A673 (cell line): ENCODE measurements at regions not wholly inside any gene's neighbourhood (a gene's known extent, or its start where the extent isn't known, plus 50 kb on each side); places are given as distances from the start of the nearest gene placed in this dataset.

ENCODE experiments used
- EZH2 ChIP-seq: fragments of 200-600 bp; sonication (generic); IDR thresholded peaks from 2 replicates; pipeline ENCODE4 v1.6.1; 2017; ENCODE audit warnings: borderline replicate concordance, low read depth, mild to moderate bottlenecking, mixed read lengths, antibody characterized with exemption, low read length; ENCODE audit not compliant: poor library complexity, severe bottlenecking
- TF ChIP-seq, protein P1 (sequence below): fragments of 300-800, 200-600 bp; sonication (generic); conservative IDR thresholded peaks from 2 replicates; pipeline ENCODE4 v1.5.1; 2017; ENCODE audit warnings: low read depth, mild to moderate bottlenecking, antibody characterized with exemption, low read length, moderate library complexity, mixed read lengths

DNA sequence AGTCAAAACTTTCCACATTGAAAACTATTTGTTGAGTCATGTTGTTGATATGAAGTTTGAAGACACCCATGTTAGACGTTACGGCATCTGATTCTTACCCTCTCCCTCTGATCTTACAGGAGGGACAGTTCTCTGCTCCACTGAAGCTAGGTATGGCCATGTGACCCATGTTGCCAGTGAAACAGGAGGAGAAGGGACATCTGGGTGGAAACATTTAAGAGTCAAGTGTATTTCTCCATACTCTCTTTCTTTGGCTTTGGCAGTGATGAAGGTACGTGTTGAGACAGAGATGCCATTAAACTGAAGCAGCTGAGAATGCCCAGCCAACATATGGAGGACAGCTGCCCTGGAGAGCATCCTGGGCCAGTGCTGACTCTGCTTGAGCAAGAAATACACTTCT is 198.4 kb upstream of the PTGFR start:
- TF ChIP-seq, protein P1, sequence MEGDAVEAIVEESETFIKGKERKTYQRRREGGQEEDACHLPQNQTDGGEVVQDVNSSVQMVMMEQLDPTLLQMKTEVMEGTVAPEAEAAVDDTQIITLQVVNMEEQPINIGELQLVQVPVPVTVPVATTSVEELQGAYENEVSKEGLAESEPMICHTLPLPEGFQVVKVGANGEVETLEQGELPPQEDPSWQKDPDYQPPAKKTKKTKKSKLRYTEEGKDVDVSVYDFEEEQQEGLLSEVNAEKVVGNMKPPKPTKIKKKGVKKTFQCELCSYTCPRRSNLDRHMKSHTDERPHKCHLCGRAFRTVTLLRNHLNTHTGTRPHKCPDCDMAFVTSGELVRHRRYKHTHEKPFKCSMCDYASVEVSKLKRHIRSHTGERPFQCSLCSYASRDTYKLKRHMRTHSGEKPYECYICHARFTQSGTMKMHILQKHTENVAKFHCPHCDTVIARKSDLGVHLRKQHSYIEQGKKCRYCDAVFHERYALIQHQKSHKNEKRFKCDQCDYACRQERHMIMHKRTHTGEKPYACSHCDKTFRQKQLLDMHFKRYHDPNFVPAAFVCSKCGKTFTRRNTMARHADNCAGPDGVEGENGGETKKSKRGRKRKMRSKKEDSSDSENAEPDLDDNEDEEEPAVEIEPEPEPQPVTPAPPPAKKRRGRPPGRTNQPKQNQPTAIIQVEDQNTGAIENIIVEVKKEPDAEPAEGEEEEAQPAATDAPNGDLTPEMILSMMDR = no peak
- TF ChIP-seq EZH2 = no peak
